Breast epithelium (tissue), 4 donors: ENCODE measurements at regions not wholly inside any gene's neighbourhood (a gene's known extent, or its start where the extent isn't known, plus 50 kb on each side); places are given as distances from the start of the nearest gene placed in this dataset.
"Not testable (repeated sequence)": the region's sequence is repeated elsewhere in the genome, so short reads cannot be mapped to it uniquely, and the experiment has no call there.

Experiments
- DNase-seq, 2 donors: peaks; one replicate each; pipeline ENCODE4 v3.0.0-alpha.2; 2019; ENCODE audit warnings: low spot score in 2 of 2
- H3K27ac ChIP-seq, 2 donors: fragments of 200-600 bp; sonication (generic) in 1 of 2; one replicate each; pipeline ENCODE4 v1.5.1; 2016 to 2019; ENCODE audit warnings: mild to moderate bottlenecking in 1 of 2
- H3K27me3 ChIP-seq, 2 donors: fragments of 200-600 bp; sonication (generic) in 1 of 2; one replicate each; pipeline versions ENCODE4 v1.5.1 to v1.6.0; 2017 to 2019; ENCODE audit warnings: control low read depth in 1 of 2, mild to moderate bottlenecking in 1 of 2
- H3K36me3 ChIP-seq: fragments of 200-600 bp; one replicate; pipeline ENCODE4 v1.5.1; 2019
- H3K4me1 ChIP-seq, 2 donors: fragments of 200-600 bp; sonication (generic); one replicate each; pipeline ENCODE4 v1.5.1; 2016 to 2019; ENCODE audit warnings: control low read depth in 1 of 2
- H3K4me3 ChIP-seq, 3 donors: fragments of 200-600 bp; sonication (generic); 1 replicate in 2 of 3; 2 replicates in 1 of 3; pipeline ENCODE4 v1.5.1; 2016 to 2019; ENCODE audit warnings: mild to moderate bottlenecking in 3 of 3, moderate library complexity in 2 of 3
- H3K9me3 ChIP-seq, 2 donors: fragments of 200-600 bp; sonication (generic) in 1 of 2; one replicate each; pipeline ENCODE4 v1.5.1; 2016 to 2019; ENCODE audit warnings: control low read depth in 1 of 2
- CTCF ChIP-seq, 3 donors: fragments of 450-650 bp; IDR thresholded peaks; one replicate each; pipeline ENCODE4 v1.5.1; 2016 to 2017; ENCODE audit warnings: antibody characterized with exemption in 3 of 3, mild to moderate bottlenecking in 3 of 3, moderate library complexity in 3 of 3
- POLR2A ChIP-seq: fragments of 450-650 bp; IDR thresholded peaks from one replicate; pipeline ENCODE4 v1.6.1; 2016; ENCODE audit warnings: antibody characterized with exemption, mild to moderate bottlenecking, moderate library complexity
- POLR2AphosphoS5 ChIP-seq, 3 donors: sonication (generic); formaldehyde crosslinking; IDR thresholded peaks; one replicate each; pipeline ENCODE4 v1.6.1; 2017; ENCODE audit warnings: antibody characterized with exemption in 3 of 3
- intact Hi-C: fragments of 100-400 bp; cut with DNase I; formaldehyde crosslinking; loops from one replicate; pipeline ENCODE4 v1.15.1; 2023; ENCODE audit warnings: low total_unique reads

GRCh38 chr6:85744433-85744970, 101.8 kb upstream of the SYNCRIP start:
- Histone ChIP-seq H3K36me3 (no peaks in the 10 kb centered on the region), H3K4me1 (no peaks in the 10 kb centered on the region), H3K4me3 (no peak overlapping the region), H3K9me3 (no peaks in the 10 kb centered on the region), H3K27me3 (no peaks in the 10 kb centered on the region), H3K27ac (no peak overlapping the region)
- intact Hi-C loops, result no loop called here
- DNase-seq, result no peak
- TF ChIP-seq CTCF (IDR thresholded peaks at IDR 0.05), result no peak
- no peak for TF ChIP-seq POLR2AphosphoS5 (IDR thresholded peaks at IDR 0.05)
- no peak for TF ChIP-seq POLR2A

GRCh38 chr6:85726206-85726605, 83.5 kb upstream of the SYNCRIP start:
- H3K4me3 ChIP-seq, result no peak overlapping the region
- no peak for DNase-seq
- intact Hi-C loops, result no loop called here

GRCh38 chr6:85715797-85716196, 73.1 kb upstream of the SYNCRIP start:
- H3K4me3 ChIP-seq, result no peak overlapping the region
- H3K27me3 ChIP-seq, result no peaks in the 10 kb centered on the region
- H3K36me3 ChIP-seq, result no peaks in the 10 kb centered on the region
- peaks cover 0 to 6% of the 10 kb centered on the region in 2 donors for H3K9me3 ChIP-seq
- TF ChIP-seq POLR2AphosphoS5 (IDR thresholded peaks at IDR 0.05) (no peak), CTCF (IDR thresholded peaks at IDR 0.05) (no peak), POLR2A (no peak)
- no peaks in the 10 kb centered on the region for H3K4me1 ChIP-seq
- intact Hi-C loops, result no loop called here
- no peak overlapping the region for H3K27ac ChIP-seq
- DNase-seq, result no peak

More at GRCh38 chr6:85726206-85726605, 83.5 kb upstream of the SYNCRIP start:
- Histone ChIP-seq H3K36me3 (no peaks in the 10 kb centered on the region), H3K27ac (no peak overlapping the region), H3K4me1 (no peaks in the 10 kb centered on the region), H3K27me3 (no peaks in the 10 kb centered on the region), H3K9me3 (peaks cover 0 to 12% of the 10 kb centered on the region in 2 donors)
- TF ChIP-seq CTCF (IDR thresholded peaks at IDR 0.05) (no peak), POLR2A (no peak), POLR2AphosphoS5 (IDR thresholded peaks at IDR 0.05) (no peak)

GRCh38 chr6:85714893-85715530, 72.3 kb upstream of the SYNCRIP start:
- Histone ChIP-seq H3K4me3 (no peak overlapping the region), H3K27me3 (no peaks in the 10 kb centered on the region), H3K36me3 (no peaks in the 10 kb centered on the region), H3K27ac (no peak overlapping the region), H3K9me3 (peaks cover 0 to 11% of the 10 kb centered on the region in 2 donors), H3K4me1 (no peaks in the 10 kb centered on the region)
- TF ChIP-seq CTCF (IDR thresholded peaks at IDR 0.05), result no peak
- no peak for TF ChIP-seq POLR2AphosphoS5 (IDR thresholded peaks at IDR 0.05)
- no peak for TF ChIP-seq POLR2A
- intact Hi-C loops, result no loop called here
- DNase-seq, result no peak

GRCh38 chr6:85712346-85712745, 69.7 kb upstream of the SYNCRIP start:
- no peak overlapping the region for H3K27ac ChIP-seq
- no peak overlapping the region for H3K4me3 ChIP-seq
- H3K36me3 ChIP-seq, result no peaks in the 10 kb centered on the region
- intact Hi-C loops, result no loop called here
- no peak for DNase-seq
- H3K27me3 ChIP-seq, result no peaks in the 10 kb centered on the region
- no peaks in the 10 kb centered on the region for H3K4me1 ChIP-seq
- TF ChIP-seq POLR2AphosphoS5 (IDR thresholded peaks at IDR 0.05) (no peak), POLR2A (no peak), CTCF (IDR thresholded peaks at IDR 0.05) (no peak)
- peaks cover 0 to 13% of the 10 kb centered on the region in 2 donors for H3K9me3 ChIP-seq

GRCh38 chr6:85707515-85708145, 64.9 kb upstream of the SYNCRIP start:
- DNase-seq, H3K9me3 ChIP-seq, H3K27me3 ChIP-seq, H3K36me3 ChIP-seq, intact Hi-C loops, H3K4me3 ChIP-seq, H3K27ac ChIP-seq, H3K4me1 ChIP-seq: not testable (repeated sequence)
